Endothelial cell (in vitro differentiated cells): ENCODE measurements at regions not wholly inside any gene's neighbourhood (a gene's known extent, or its start where the extent isn't known, plus 50 kb on each side); places are given as distances from the start of the nearest gene placed in this dataset.

ENCODE experiments used
- DNase-seq: peaks from one replicate; pipeline ENCODE4 v3.0.0; 2021; ENCODE audit warnings: low spot score
- H3K27ac Mint-ChIP-seq: one replicate; pipeline ENCODE4 v1.8.0; 2021; ENCODE audit warnings: mixed read lengths, inconsistent platforms; ENCODE audit not compliant: unreplicated experiment
- H3K27me3 Mint-ChIP-seq: one replicate; pipeline ENCODE4 v1.8.0; 2021; ENCODE audit warnings: mild to moderate bottlenecking, moderate library complexity, mixed read lengths, inconsistent platforms; ENCODE audit not compliant: unreplicated experiment
- H3K36me3 Mint-ChIP-seq: one replicate; pipeline ENCODE4 v1.8.0; 2021; ENCODE audit warnings: mild to moderate bottlenecking, low read depth, mixed read lengths, inconsistent platforms; ENCODE audit not compliant: unreplicated experiment
- H3K4me1 Mint-ChIP-seq: one replicate; pipeline ENCODE4 v1.8.0; 2021; ENCODE audit warnings: mild to moderate bottlenecking, mixed read lengths, inconsistent platforms; ENCODE audit not compliant: unreplicated experiment
- H3K4me3 Mint-ChIP-seq: one replicate; pipeline ENCODE4 v1.8.0; 2021; ENCODE audit warnings: mild to moderate bottlenecking, mixed read lengths, inconsistent platforms; ENCODE audit not compliant: unreplicated experiment
- H3K9me3 Mint-ChIP-seq: one replicate; pipeline ENCODE4 v1.8.0; 2021; ENCODE audit warnings: mixed read lengths, inconsistent platforms; ENCODE audit not compliant: unreplicated experiment
- CTCF ChIP-seq: fragments of 200-600 bp; sonication (generic); IDR thresholded peaks from one replicate; pipeline ENCODE4 v1.5.0; 2021; ENCODE audit warnings: antibody characterized with exemption; ENCODE audit not compliant: unreplicated experiment

- no peak overlapping the region for H3K27ac Mint-ChIP-seq
- no peak for TF ChIP-seq CTCF
- DNase-seq: no peak
- H3K4me3 Mint-ChIP-seq: no peak overlapping the region
- H3K4me1 Mint-ChIP-seq: peaks cover 8% of the 10 kb centered on the region
- no peaks in the 10 kb centered on the region for H3K9me3 Mint-ChIP-seq
- no peaks in the 10 kb centered on the region for H3K36me3 Mint-ChIP-seq
- no peaks in the 10 kb centered on the region for H3K27me3 Mint-ChIP-seq
Observed at GRCh38 chr5:5939759-5940370, 438.5 kb downstream of the MED10 start.

- peaks cover 2% of the 10 kb centered on the region for H3K27me3 Mint-ChIP-seq
- H3K4me1 Mint-ChIP-seq: peaks cover 3% of the 10 kb centered on the region
- no peak for TF ChIP-seq CTCF
- DNase-seq: no peak
- no peaks in the 10 kb centered on the region for H3K36me3 Mint-ChIP-seq
- no peak overlapping the region for H3K27ac Mint-ChIP-seq
- no peak overlapping the region for H3K4me3 Mint-ChIP-seq
- no peaks in the 10 kb centered on the region for H3K9me3 Mint-ChIP-seq
Observed at GRCh38 chr5:5933651-5934050, 444.7 kb downstream of the MED10 start.

GRCh38 chr5:5932824-5933223 lies 445.5 kb downstream of the MED10 start:
- no peak overlapping the region for H3K4me3 Mint-ChIP-seq

GRCh38 chr5:5930561-5930960 lies 447.8 kb downstream of the MED10 start:
- no peaks in the 10 kb centered on the region for H3K4me1 Mint-ChIP-seq
- no peaks in the 10 kb centered on the region for H3K36me3 Mint-ChIP-seq
- peaks cover 2% of the 10 kb centered on the region for H3K27me3 Mint-ChIP-seq
- no peak overlapping the region for H3K27ac Mint-ChIP-seq
- no peaks in the 10 kb centered on the region for H3K9me3 Mint-ChIP-seq
- H3K4me3 Mint-ChIP-seq: no peak overlapping the region
- no peak for TF ChIP-seq CTCF
- DNase-seq: no peak

More at GRCh38 chr5:5932824-5933223, 445.5 kb downstream of the MED10 start:
- Mint-ChIP-seq H3K36me3 (no peaks in the 10 kb centered on the region), H3K27ac (no peak overlapping the region), H3K4me1 (peaks cover 3% of the 10 kb centered on the region), H3K27me3 (peaks cover 2% of the 10 kb centered on the region), H3K9me3 (no peaks in the 10 kb centered on the region)
- DNase-seq: no peak
- no peak for TF ChIP-seq CTCF

- H3K27me3 Mint-ChIP-seq: peaks cover 2% of the 10 kb centered on the region
- H3K4me1 Mint-ChIP-seq: no peaks in the 10 kb centered on the region
- no peak overlapping the region for H3K4me3 Mint-ChIP-seq
- no peak for TF ChIP-seq CTCF
- no peaks in the 10 kb centered on the region for H3K36me3 Mint-ChIP-seq
- no peaks in the 10 kb centered on the region for H3K9me3 Mint-ChIP-seq
- DNase-seq: no peak
- H3K27ac Mint-ChIP-seq: no peak overlapping the region
Observed at GRCh38 chr5:5929291-5930020, 448.9 kb downstream of the MED10 start.
